H1 (cell line): ENCODE measurements at regions not wholly inside any gene's neighbourhood (a gene's known extent, or its start where the extent isn't known, plus 50 kb on each side); places are given as distances from the start of the nearest gene placed in this dataset.

ENCODE experiments used
- CREB1 ChIP-seq: IDR thresholded peaks from 2 replicates; pipeline ENCODE4 v1.6.1; 2012; ENCODE audit warnings: inconsistent platforms
- CTCF ChIP-seq, 3 experiments: IDR thresholded peaks; 1 replicate in 2 of 3; 2 replicates in 1 of 3; pipeline versions ENCODE4 v1.5.1 to v1.6.1; 2011; ENCODE audit warnings: low read length in 3 of 3, mild to moderate bottlenecking in 3 of 3, inconsistent platforms in 2 of 3, low read depth in 1 of 3, moderate library complexity in 1 of 3; ENCODE audit not compliant: insufficient read depth in 1 of 3; ENCODE audit errors: control extremely low read depth in 1 of 3
- SP1 ChIP-seq: IDR thresholded peaks from 2 replicates; pipeline ENCODE4 v1.6.1; 2011; ENCODE audit warnings: low read depth, low read length
- TAF1 ChIP-seq: IDR thresholded peaks from 2 replicates; pipeline ENCODE4 v1.6.1; 2011; ENCODE audit warnings: mild to moderate bottlenecking, low read depth, low read length
- TAF7 ChIP-seq: optimal IDR thresholded peaks from 2 replicates; pipeline ENCODE3; 2011; ENCODE audit warnings: low read depth, mild to moderate bottlenecking, inconsistent platforms, low read length, moderate library complexity, borderline replicate concordance
- ZNF274 ChIP-seq: IDR thresholded peaks from 2 replicates; pipeline ENCODE4 v1.7.0; 2012; ENCODE audit warnings: low read length, borderline replicate concordance; ENCODE audit errors: extremely low read depth

- TF ChIP-seq TAF1 = no peak
- no peak for TF ChIP-seq SP1
- TF ChIP-seq TAF7 = no peak
- no peak for TF ChIP-seq ZNF274
- no peak for TF ChIP-seq CTCF (IDR thresholded peaks at IDR 0.05; ENCODE audit: control extremely low read depth in 1 of 3, insufficient read depth in 1 of 3, low read depth in 1 of 3, low read length in 3 of 3)
- no peak for TF ChIP-seq CREB1
Observed at GRCh38 chr7:113793171-113793570, 125.6 kb downstream of the PPP1R3A start.
